Pancreas (tissue), 10 donors: ENCODE measurements at regions not wholly inside any gene's neighbourhood (a gene's known extent, or its start where the extent isn't known, plus 50 kb on each side); places are given as distances from the start of the nearest gene placed in this dataset.
"Not testable (repeated sequence)": the region's sequence is repeated elsewhere in the genome, so short reads cannot be mapped to it uniquely, and the experiment has no call there.

Experiments used
- ATAC-seq, 4 donors: fragments of 200-7000 bp; cut with Tn5 transposase; one replicate each; pipeline versions ENCODE4 v1.8.0 to v1.9.1; 2020; ENCODE audit warnings: mild to moderate bottlenecking in 4 of 4, moderate library complexity in 4 of 4
- DNase-seq, 6 donors: peaks; one replicate each; pipeline ENCODE4 v3.0.0-alpha.2; 2020
- FAIRE-seq: peaks from 2 replicates; lab custom pipeline; 2012; peaks lifted over from hg19 to GRCh38; lab: Jason Lieb, UNC
- H3K27ac ChIP-seq, 4 donors: fragments of 200-600 bp; sonication (generic); 1 replicate in 3 of 4; 2 replicates in 1 of 4; pipeline versions ENCODE4 v1.5.0 to v1.8.0; 2020
- H3K27me3 ChIP-seq, 4 donors: fragments of 200-600 bp; one replicate each; pipeline ENCODE4 v1.8.0; 2021
- H3K36me3 ChIP-seq, 3 donors: fragments of 200-600 bp; sonication (generic) in 1 of 3; one replicate each; pipeline versions ENCODE4 v1.5.0 to v1.8.0; 2020 to 2021
- H3K4me1 ChIP-seq, 3 donors: fragments of 200-600 bp; one replicate each; pipeline ENCODE4 v1.8.0; 2021
- H3K4me3 ChIP-seq, 4 donors: fragments of 200-600 bp; sonication (generic) in 2 of 4; one replicate each; pipeline versions ENCODE4 v1.5.0 to v1.8.0; 2020 to 2021
- H3K9me3 ChIP-seq, 4 donors: fragments of 200-600 bp; one replicate each; pipeline ENCODE4 v1.8.0; 2021
- WGBS, 2 donors: extraction: QIAGEN DNeasy Blood & Tissue Kit; methylation state at CpG; one replicate each; pipeline ENCODE4 v1.1.7; 2013; 5-methylcytosine and 5-hydroxymethylcytosine counted together
- intact Hi-C, 3 donors: fragments of 100-400 bp; cut with DNase I; formaldehyde crosslinking; loops; one replicate each; pipeline versions ENCODE4 v1.11.1 to v1.14.2; 2022
- TF ChIP-seq, protein P1 (sequence below), 4 donors: fragments of 200-600 bp; sonication (generic) in 3 of 4; IDR thresholded peaks; one replicate each; pipeline versions ENCODE4 v1.5.0 to v1.8.0; 2021; ENCODE audit warnings: antibody characterized with exemption in 4 of 4
- donor health status: healthy with polysubstance abuse.
- donor health status: DM: no; HTN: no; CAD: no; lungs with moderate emphysema.
- donor health status: DM: no; HTN: no; CAD: no.
- donor health status: control.
- donor health status: control.
- donor health status: Bipolar disorder and iron deficiency.
- donor health status: DM: yes; HTN: yes; CAD: no.
- donor health status: DM: no; HTN: no; CAD: no.
- donor health status: DM: no; HTN: no; CAD: no.
- donor health status: DM: yes; HTN: yes; CAD: no.

DNA sequence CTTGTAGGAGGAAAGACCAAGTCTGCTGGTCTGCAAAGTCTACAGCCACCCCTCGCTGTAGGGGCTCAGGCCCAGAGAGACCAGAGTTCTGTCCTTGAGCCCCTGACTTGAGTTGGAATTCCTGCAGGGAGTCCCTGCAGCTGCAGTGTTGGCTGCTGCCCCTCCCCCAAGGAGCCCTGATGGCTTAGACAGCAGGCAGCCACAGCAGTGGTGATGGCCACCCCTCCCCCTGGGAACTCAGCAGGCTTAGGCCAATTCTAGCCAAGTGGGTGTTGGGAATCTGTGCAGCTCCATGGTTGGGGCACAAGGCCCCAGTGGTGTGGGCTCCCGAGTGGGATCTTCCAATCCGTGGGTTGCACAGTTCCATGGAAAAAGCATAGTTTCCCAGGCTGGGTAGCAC, 345.4 kb downstream of the CD109 start:
- intact Hi-C loops, result no loop called here

DNA sequence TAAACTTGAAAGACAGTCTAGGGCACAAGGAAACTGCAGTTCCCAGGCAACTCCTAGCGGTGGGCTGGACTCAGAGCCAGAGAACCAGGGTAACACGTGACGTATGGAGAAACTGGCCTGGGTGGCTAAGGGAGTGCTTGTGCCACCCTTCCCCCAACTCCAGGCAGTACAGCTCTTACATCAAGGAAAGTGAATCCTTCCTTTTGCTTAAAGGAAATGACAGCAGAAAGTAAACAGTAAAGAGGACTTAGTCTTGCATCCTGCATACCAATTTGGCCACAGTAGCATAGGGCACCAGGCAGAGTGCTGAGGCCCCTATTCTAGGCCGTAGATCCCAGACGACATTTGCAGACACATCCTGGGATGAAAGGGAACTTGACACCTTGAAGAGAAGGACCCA, 322.8 kb downstream of the CD109 start:
- H3K9me3 ChIP-seq, result no peaks in the 10 kb centered on the region
- DNase-seq (no peak), FAIRE-seq (no peak), ATAC-seq (no peak)
- H3K27me3 ChIP-seq, result no peaks in the 10 kb centered on the region
- TF ChIP-seq, protein P1, sequence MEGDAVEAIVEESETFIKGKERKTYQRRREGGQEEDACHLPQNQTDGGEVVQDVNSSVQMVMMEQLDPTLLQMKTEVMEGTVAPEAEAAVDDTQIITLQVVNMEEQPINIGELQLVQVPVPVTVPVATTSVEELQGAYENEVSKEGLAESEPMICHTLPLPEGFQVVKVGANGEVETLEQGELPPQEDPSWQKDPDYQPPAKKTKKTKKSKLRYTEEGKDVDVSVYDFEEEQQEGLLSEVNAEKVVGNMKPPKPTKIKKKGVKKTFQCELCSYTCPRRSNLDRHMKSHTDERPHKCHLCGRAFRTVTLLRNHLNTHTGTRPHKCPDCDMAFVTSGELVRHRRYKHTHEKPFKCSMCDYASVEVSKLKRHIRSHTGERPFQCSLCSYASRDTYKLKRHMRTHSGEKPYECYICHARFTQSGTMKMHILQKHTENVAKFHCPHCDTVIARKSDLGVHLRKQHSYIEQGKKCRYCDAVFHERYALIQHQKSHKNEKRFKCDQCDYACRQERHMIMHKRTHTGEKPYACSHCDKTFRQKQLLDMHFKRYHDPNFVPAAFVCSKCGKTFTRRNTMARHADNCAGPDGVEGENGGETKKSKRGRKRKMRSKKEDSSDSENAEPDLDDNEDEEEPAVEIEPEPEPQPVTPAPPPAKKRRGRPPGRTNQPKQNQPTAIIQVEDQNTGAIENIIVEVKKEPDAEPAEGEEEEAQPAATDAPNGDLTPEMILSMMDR (IDR thresholded peaks at IDR 0.05), result no peak
- H3K27ac ChIP-seq, result no peak overlapping the region
- intact Hi-C loops, result no loop called here
- 40 to 54% methylated on average over 5 of the region's 5 CpGs for WGBS, 2 donors
- no peak overlapping the region for H3K4me3 ChIP-seq
- no peaks in the 10 kb centered on the region for H3K4me1 ChIP-seq
- H3K36me3 ChIP-seq, result no peaks in the 10 kb centered on the region

More for the DNA sequence above, 345.4 kb downstream of the CD109 start:
- H3K4me3 ChIP-seq, result no peak overlapping the region
- no peaks in the 10 kb centered on the region for H3K36me3 ChIP-seq
- no peak for FAIRE-seq
- H3K27ac ChIP-seq, result no peak overlapping the region
- 31 to 61% methylated on average over 3 of the region's 3 CpGs for WGBS, 2 donors
- no peaks in the 10 kb centered on the region for H3K4me1 ChIP-seq
- DNase-seq, result no peak
- no peaks in the 10 kb centered on the region for H3K9me3 ChIP-seq
- TF ChIP-seq, protein P1 (IDR thresholded peaks at IDR 0.05), result no peak
- ATAC-seq, result no peak
- H3K27me3 ChIP-seq, result no peaks in the 10 kb centered on the region

DNA sequence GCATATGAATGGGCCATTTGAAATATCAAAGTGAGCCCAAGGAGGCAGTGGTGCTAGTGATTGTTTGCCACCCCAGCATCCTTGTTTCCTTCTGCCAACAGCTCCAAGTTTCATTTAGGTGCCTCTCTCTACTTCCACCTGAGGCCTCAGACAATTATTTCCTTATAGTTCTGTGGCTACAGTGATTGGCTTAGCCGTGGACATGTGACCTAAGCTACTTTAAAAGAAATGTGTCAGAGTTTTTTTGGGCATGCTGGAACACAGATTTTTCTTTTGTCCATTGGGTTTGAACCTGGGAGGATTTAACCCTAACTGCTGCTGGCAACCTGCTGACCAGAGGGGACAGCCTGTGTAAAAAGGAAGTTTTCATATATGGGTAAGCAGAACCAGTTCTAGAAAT, 319.4 kb downstream of the CD109 start:
- 30 to 36% methylated on average over 1 of the region's 1 CpG for WGBS, 2 donors
- no peaks in the 10 kb centered on the region for H3K4me1 ChIP-seq
- DNase-seq (no peak), FAIRE-seq (no peak), ATAC-seq (no peak)
- TF ChIP-seq, protein P1 (IDR thresholded peaks at IDR 0.05), result no peak
- no peaks in the 10 kb centered on the region for H3K27me3 ChIP-seq
- H3K36me3 ChIP-seq, result no peaks in the 10 kb centered on the region
- no peaks in the 10 kb centered on the region for H3K9me3 ChIP-seq
- no peak overlapping the region for H3K4me3 ChIP-seq
- intact Hi-C loops, result no loop called here
- H3K27ac ChIP-seq, result no peak overlapping the region

DNA sequence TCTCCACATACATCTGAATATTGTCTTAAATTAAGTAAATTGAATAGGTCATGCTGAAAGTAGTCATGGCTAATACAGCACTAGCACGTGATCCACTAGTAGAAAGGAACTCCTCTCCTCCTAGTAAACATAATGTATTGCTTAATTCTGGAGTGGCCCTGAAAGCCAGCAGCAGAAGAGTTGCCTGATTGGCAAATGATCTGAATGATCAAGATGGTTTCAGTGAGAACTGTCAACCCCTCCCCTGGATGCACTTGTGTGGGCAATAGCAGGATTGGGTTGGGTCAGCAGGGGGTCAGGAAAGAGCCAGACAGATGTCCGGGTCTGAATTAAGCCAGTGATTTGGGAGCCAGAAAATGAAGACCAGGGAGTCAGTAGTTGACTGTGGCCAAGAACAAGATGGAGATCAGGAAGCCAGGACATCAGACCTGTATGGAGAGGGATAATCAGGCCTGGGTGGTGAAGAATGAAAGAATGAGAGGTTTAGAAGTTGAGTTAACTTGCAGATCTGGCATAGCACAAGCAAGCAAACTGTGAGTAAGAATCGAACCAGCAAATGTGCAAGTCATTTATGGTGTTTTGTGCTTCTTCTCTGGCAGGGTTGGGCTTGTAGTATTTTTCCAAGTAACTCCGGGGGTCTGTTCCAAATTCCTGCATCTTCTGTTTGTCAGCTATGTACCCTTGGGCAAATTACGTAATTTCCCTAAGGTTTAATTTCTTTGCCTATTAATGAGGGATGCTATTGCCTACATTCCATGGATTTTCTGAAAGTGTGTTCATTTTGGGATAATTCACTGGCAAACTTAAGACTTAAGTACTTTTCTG, 304.9 kb downstream of the CD109 start:
- Histone ChIP-seq H3K4me3 (no peak overlapping the region), H3K36me3 (no peaks in the 10 kb centered on the region), H3K4me1 (no peaks in the 10 kb centered on the region), H3K27ac (no peak overlapping the region), H3K27me3 (no peaks in the 10 kb centered on the region), H3K9me3 (no peaks in the 10 kb centered on the region)
- intact Hi-C loops, result no loop called here
- ATAC-seq, result no peak
- no peak for DNase-seq
- 47 to 64% methylated on average over 5 of the region's 5 CpGs for WGBS, 2 donors
- TF ChIP-seq, protein P1 (IDR thresholded peaks at IDR 0.05), result no peak
- FAIRE-seq, result no peak

DNA sequence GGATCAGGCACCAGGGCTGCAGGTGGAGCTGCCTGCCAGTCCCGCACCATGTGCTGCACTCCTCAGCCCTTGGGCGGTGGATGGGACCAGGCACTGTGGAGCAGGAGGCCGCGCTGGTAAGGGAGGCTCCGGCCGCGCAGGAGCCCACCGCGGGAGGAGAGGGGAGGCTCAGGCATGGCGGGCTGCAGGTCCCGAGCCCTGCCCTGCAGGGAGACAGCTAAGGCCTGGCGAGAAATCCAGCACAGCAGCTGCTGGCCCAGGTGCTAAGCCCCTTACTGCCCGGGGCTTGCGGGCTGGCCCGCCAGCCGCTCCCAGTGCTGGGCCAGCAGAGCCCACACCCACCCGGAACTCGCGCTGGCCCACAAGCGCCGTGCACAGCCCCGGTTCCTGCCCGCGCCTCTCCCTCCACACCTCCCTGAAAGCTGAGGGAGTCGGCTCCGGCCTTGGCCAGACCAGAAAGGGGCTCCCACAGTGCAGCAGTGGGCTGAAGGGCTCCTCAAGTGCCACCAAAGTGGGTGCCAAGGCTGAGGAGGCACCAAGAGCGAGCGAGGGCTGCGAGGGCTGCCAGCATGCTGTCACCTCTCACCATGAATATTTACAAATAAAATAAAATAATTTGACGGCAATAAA, 294.7 kb downstream of the CD109 start:
- ATAC-seq, H3K27me3 ChIP-seq, H3K4me1 ChIP-seq, H3K36me3 ChIP-seq, H3K4me3 ChIP-seq, FAIRE-seq, intact Hi-C loops, H3K9me3 ChIP-seq, H3K27ac ChIP-seq: not testable (repeated sequence)
- peak in 2 of 6 donors; percentile 11 to 46 for DNase-seq
- 90 to 92% methylated on average over 29 to 30 of the region's 30 CpGs for WGBS, 2 donors
